HG03175 (cell line): ENCODE measurements at regions not wholly inside any gene's neighbourhood (a gene's known extent, or its start where the extent isn't known, plus 50 kb on each side); places are given as distances from the start of the nearest gene placed in this dataset.

Experiments
- ATAC-seq: cut with Tn5 transposase; IDR thresholded peaks from one replicate; pipeline ENCODE4 v1.9.1; 2021; ENCODE audit warnings: mild to moderate bottlenecking, moderate library complexity; ENCODE audit not compliant: unreplicated experiment

DNA sequence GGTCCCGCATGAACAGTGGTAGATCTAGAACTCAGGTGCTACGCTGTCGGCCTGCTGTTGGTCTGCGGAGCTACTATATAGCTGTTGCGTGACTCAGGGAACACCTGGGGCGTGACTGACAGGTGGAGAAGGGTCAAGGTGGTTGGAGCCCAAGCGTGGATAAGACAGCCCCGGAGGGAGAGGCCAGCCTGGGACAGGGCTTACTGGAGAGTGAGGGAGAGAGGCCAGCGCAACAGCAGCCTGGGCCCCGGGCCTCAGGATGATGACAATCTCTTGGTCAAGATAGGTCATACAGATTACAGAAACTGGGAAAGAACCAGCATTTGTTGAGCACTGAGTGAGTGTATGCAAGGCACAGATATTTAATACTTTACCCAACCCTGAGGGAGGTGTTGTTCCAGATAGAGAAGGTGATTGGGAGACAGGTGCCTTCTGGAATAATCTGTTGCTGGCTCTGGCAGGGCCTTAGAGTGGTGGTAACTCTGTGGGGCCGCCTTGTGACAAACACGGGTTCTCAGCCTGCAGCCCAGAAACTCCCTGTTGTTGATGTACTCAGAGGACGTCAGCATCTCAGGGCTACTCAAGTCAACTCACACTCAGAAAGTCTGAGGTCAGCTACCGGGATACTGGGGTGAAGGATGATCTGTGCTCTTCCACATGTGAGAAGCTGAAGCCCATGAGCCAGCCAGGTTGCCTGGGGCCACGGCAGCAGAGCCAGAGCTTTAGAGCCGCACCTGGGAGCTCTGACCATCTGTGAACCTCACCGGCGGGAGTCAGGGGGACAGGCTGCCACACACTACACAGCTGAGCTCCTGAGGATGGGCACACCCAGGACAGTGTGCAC is 265.4 kb upstream of the HES1 start:
- ATAC-seq, result no peak

DNA sequence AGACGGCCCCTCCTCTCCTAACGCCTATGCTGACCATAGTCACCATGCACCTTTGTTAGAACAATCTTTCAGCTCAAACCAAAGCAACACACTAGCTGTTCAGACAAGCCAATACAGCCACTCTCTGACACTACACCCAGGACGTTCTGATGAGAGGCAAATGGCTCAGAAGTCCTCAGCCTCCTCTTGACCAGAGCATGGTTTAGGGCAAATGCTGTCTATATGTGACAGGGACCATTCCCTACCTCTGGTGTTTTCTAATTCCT is 264.8 kb upstream of the HES1 start:
- no peak for ATAC-seq

- ATAC-seq, result peak; percentile 75
These were observed 263.6 kb upstream of the HES1 start for GRCh38 chr3:193872265-193872753.

GRCh38 chr3:193873426-193874201 is 262.3 kb upstream of the HES1 start:
- ATAC-seq, result no peak

DNA sequence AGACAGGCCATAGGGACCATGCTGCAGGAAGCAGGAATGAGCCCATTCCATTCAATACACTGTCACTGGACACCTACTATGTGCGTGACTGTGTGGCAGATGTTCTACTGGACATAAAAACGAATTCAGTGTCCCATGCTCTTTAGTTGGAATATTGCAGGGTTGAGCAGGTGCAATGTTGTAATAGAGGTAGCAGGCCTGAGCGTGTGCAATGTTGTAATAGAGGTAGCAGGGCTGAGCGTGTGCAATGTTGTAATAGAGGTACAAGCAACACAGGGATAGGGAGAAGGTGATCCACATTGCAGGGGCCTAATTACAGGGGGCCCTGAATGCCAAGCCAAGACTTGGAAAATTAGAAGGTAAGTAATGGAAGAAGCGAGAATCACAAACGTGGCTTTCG is 261.4 kb upstream of the HES1 start:
- no peak for ATAC-seq

- ATAC-seq, result no peak
These were observed 260.9 kb upstream of the HES1 start for GRCh38 chr3:193874997-193875593.

GRCh38 chr3:193875601-193876321 is 260.2 kb upstream of the HES1 start:
- no peak for ATAC-seq

GRCh38 chr3:193879099-193879863 is 256.7 kb upstream of the HES1 start:
- ATAC-seq, result no peak

- no peak for ATAC-seq
These were observed 256.1 kb upstream of the HES1 start for GRCh38 chr3:193879864-193880242.

DNA sequence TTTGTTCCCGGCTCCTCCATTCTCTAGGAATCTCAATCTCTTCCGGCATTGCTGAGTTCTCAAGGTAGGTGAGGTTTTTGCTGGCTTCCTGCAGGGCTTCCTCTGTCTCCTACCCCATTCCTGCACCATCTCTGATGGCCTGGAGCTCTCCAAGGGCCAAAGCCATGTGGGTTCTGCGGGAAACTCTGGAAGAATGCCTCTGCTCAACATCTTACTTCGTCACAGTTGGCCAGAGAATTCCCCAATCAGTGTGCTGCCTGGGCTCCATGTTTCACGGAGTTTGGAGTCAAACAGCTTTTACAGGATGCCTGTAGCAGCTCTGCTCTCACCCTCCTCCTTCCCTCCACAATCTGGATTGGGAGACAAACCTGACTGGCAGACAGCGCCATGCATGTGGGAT is 253.9 kb upstream of the HES1 start:
- ATAC-seq, result no peak

DNA sequence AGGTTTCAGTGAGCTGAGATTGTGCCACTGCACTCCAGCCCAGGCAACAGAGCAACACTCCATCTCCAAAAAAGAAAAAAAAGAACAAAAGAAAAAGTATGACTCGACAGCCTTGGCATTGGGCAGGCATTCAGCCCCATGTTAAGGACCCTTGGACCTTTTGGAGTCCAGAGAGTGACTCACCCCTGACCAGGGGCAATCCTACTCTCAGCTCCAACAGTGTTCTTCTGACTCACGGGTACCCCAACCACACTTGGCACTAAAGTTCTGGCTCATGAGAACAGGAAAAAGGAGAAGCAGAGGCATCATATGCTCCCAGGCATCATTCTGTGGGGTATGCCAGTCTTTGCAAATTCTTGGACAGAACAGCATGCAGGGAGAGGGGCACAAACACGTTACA is 252.4 kb upstream of the HES1 start:
- no peak for ATAC-seq

DNA sequence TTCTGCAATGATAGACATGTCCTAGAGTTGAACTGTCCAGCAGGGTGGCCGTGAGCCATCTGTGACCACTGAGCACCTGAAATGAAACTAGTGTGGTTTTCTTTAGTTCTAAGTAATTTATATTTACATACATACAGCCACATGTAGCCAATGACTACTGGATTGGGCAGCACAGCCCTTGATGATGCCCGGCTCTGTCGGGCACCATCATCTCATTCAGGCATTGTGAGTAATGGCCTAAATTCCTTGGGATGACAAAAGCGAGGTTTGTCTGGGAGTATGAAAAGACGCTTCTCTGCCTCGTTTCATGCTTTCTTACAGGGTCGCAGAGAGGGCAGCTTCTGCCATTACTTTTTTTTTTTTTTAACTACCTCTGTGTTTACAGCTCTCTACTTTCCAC is 251.9 kb upstream of the HES1 start:
- no peak for ATAC-seq

DNA sequence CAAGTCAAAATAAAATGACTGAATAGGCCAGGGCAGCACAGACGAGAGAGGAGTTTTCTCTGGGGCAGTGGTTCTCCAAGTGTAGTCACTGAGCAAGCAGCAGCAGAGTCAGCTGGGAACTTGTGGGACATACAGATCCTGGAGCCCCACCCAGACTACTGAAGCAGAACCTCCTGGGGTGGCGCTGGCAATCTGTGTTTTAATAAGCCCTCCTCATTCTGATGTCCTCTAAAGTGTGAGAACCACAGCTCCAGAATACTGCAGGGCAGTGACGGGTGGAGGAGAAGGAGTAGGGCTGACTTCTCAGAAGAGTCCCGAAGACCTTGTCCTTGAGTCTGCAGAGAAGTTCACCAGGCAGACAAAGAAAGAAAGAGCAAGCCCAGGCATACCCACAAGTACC is 251.3 kb upstream of the HES1 start:
- no peak for ATAC-seq

- ATAC-seq, result no peak
These were observed 250.1 kb upstream of the HES1 start for GRCh38 chr3:193885832-193886231.

DNA sequence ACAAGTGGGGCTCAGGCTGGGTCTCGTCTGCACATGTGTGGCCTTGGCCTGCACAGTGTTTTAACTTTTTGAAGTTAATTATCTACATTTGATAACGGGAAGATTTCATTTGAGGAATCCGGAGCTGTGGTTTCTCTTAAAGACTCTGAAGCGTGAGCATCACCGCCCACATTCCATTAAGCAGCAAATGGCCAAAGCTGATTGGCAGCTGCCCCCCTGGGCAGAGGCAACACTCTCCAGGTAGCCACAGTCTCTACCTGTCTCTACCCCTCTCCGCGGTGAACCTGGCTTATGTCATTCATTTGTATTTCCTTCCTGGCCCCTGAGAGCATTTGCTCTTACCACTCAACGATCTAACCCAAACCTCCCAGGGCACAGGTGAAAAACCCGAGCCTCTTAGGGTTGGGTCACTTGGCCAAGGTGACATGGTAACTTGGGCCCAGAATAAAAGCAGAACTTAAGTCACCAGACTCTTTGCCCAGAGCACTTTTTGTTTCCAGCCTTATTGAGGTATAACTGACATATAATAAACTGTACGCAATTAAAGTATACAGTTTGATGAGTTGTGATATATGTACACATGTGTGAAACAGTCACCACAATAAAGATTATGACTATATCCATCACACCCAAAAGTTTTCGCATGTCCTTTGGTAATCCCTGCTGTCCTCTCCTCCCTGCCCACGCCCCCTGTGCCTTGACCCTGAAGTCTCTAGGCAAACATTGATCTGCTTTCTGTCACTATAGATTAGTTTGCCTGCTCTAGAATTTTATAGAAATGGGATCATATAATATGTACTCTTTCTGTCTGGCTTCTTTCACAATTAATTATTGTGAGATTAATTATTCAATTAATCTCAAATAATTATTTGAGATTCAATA is 245.7 kb upstream of the HES1 start:
- no peak for ATAC-seq

- peak; percentile 57 for ATAC-seq
These were observed 241.7 kb upstream of the HES1 start for GRCh38 chr3:193894121-193894863.

- no peak for ATAC-seq
These were observed 240.5 kb upstream of the HES1 start for GRCh38 chr3:193895409-193895808.

- no peak for ATAC-seq
These were observed 239.5 kb upstream of the HES1 start for GRCh38 chr3:193896419-193896818.

DNA sequence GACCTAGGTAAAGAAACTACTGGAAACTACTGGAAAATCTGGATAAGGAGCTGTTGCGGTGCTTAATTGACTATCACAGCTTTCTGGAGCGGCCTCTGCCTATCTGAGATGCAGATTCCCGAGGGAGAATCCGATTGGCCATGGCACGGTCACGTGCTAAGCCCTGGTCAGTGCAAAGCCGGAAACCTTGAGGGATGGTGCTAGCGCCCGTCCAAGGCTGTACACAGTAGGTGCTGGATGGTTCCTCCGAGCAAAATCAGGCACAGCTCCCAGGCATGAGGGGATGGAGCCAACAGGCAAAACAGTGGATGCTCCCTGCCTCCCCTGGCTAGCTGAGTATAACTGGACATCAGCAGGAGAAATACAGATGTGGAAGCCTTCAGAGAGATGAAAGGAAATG is 238.7 kb upstream of the HES1 start:
- no peak for ATAC-seq
